Stimulated activated CD8-positive, alpha-beta memory T cell treated with anti-CD3 and anti-CD28 coated beads, Interleukin-12 subunit alpha, Interleukin-12 subunit beta, amount 100 ng/mL, for 4 hours (primary cell): ENCODE measurements at regions not wholly inside any gene's neighbourhood (a gene's known extent, or its start where the extent isn't known, plus 50 kb on each side); places are given as distances from the start of the nearest gene placed in this dataset.

Source experiments
- DNase-seq: peaks from one replicate; pipeline ENCODE4 v3.0.0-alpha.2; 2020; ENCODE audit warnings: low read depth

DNA sequence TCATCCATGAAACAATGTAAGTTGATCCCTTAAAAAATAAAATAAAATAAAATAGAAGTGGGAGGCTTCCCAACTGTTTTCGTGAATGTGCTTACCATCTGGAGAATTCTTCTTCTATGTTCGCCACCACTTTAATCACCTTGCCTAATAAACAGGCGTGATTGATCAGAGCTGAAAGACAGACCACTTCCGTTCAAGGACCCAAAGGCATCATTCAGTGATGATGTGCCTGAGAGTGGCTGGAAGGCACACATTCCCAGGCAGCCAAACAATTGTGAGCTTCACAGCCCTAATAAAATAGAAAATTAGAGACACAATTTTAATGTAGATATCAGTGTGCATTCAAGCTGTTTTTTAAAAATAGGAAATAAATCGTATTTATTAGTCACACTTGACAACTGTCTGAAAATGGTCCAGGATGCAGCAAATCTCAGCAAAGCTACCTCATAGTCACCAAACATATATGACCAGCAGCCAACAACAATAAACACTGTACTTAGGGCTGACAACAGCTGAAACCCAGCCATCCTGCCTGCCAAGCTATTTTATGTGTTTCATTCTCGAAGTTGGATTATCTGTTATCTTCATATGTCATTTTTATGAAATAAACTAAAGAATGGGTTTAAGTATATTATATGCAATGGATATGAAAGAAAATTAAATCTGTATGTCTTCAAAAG lies 163.2 kb upstream of the FAM9B start:
- DNase-seq: no peak

DNA sequence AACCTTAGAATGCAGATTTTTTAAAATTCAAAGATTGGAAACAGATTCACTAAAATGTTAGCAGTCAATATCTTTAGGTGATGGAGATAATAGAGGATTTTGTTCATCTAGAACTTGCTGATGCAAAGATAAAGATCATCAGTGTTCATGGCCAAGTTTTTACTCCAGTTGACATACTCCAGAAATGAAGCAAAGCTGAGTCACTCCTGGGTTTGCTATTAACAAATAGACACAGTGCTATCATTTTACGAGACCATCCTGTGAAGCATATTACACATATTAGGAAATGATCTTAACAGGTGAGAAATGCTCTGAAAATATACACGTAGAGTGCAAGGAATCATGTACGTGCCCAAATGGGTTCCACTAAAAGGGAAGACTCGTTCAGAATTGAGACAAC lies 170.6 kb upstream of the FAM9B start:
- no peak for DNase-seq

DNA sequence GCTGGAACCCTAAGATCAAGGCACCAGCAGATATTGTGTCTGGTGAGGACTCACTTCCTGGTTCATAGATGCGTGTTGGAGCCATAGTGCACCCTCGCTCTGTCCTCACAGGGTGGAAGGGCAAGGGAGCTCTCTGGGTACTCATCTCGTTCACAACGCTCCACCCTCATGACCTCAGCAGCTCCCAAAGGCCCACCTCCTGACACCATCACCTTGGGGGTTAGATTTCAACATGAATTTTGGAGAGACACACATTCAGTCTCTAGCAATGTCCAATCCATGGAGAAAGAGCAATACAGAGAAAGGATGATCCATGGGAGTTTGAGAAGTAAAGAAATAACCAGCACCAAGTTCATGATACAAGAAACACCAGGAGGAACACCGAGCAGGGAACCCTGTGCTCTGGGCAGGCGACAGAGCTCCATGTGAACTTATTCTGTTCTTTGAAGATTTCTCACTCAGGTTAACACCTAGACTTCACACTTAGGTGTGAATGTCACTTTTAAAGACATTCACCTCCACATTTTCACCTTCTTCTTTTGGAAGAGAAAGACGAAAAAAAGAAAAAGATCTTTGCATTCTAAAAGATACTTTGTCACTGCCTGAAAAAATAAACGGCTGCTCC lies 171.8 kb upstream of the FAM9B start:
- no peak for DNase-seq

DNA sequence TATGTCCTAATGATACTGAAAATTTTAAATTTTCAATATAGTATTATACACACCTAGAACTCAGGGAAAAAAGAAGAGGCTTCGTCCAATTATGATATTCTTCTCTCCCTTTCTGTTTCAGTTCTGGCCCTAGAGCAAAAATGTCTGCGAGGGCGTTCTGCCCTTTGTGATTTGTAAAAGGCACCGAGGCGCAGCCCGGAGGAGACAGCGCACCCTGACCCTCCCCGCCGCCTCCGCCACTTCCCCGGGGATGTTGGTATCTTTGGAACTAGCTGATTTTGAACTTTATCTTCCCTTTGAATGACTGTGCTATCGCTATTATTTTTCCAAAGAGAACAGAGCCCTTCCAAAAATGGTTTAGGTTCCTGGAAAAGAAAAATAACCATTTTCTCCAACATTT lies 173.2 kb upstream of the FAM9B start:
- no peak for DNase-seq

DNA sequence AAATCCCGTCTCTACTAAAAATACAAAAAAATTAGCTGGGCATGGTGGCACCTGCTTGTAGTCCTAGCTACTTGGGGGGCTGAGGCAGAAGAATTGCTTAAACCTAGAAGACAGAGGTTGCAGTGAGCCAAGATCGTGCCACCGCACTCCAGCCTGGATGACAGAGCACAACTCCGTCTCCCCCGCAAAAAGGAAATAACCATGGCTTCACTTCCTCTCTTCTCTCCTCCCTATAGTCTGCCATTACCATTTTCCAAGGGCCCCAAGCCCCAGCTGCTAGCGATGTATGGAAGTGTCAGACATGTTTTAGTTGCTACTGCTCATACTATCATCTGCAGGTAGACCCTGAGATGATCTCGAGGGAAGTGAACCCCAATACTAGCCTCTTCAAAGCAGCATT lies 177.3 kb upstream of the FAM9B start:
- DNase-seq: no peak

DNA sequence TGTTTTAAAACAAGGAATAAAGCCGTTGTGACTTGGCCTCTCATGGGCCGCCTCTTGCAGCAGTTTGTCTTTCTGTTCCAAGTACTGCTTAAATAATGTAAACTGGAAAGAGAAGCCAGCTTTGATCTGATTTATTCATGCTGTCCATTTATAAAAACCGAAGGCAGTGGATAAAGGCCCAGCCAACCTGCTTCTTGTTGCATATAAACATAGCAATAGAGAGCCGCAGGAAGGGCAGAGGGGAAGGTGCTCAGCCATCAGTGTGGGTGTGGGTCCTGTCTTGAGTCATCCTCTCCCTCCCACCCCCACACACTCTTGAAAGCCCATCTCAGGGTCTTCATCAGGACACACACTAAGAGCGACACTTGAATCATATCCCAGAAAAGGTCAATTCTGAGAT lies 187.9 kb upstream of the FAM9B start:
- no peak for DNase-seq

DNA sequence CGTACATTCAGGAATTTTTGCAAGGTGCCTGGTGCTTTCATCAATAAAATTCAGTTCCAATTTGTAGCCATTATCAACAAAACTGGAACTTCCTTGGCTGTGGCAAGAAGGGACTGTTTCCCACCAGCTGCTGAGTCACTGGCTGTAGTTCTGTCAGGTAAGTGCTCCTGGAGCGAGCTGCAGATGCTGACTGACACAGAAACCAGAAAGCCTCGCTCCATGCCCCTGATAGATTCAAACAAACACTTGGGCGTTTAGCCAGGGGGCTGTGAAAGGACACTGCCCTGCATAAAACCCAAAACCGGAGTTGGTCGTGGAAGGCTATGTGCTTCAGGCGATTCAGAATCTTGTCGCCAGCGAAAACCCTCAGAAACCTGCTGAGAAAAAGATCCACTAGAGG lies 188.4 kb upstream of the FAM9B start:
- DNase-seq: no peak

DNA sequence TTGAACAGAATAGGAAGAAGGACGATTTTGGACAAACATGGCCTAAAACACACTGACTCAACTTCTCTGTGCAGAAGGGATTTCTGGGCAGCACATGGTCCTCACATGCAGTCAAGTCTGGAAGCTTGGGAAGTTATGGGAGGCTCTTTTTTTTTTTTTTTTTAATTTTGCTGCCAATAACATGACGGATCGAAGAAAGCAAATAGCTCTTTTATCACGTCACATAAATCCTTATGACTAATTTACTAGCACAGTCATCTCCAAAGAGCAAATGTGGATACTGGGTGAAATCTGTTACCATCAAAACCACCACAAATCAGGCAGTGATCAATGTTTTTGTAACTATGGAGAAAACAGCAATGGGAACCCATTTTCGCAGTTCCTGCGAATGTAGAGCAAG lies 193.3 kb upstream of the FAM9B start:
- no peak for DNase-seq

DNA sequence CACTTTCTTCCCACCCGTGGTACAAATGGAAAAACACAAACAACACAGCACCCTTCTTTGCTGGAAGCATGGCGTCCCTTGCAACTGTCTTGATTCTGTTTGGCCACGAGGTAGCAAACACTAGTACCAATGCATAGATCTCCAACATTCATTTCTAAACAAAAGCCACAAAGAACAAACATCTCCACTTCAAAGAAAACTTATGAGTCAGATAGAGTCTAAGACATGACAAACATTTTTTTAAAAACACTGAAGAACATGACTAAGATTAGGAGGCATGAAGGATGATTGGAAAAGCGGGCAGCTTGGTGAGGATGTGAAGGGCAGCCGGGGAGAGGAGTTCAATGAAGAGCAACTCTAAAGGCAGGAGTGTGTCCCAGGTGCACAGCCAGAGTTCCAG lies 197.6 kb upstream of the FAM9B start:
- DNase-seq: no peak

DNA sequence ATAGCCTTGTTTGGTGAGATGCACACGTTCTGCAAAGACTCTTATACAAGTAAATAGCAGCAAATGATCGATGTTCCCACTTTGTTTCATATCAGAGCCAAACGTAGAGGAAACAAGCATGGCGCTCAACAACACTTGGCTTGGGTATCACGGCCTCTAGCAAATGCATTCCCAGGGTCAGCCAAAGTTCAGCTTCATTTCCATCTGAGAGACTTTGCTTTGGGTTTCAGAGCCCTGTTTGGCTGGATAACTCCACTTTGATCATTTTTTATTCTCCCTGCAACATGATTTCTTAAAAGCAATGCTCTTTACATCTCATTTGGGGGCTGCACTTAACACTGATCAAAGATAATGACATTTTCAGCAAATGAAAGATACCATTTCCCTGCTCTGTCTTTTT lies 199.2 kb upstream of the FAM9B start:
- no peak for DNase-seq

DNA sequence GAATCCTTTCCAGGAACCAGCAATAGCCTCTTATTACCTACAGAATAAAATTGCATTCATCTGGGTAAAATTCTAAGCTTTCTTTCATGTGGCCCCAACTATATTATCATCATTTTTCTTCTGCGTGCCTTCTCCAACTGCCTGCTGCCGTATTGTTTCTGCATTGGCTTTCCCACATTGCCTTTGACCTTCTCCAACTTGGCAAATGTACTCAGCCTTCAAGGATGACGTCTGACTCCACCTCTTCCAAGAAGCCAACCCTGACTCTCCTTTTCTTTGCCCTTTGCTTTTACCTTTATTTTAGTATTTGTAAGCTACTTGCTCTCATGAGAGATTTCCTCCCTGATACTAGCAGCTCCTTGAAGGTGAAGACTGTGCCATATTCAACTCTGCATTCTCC lies 200.4 kb upstream of the FAM9B start:
- DNase-seq: no peak

DNA sequence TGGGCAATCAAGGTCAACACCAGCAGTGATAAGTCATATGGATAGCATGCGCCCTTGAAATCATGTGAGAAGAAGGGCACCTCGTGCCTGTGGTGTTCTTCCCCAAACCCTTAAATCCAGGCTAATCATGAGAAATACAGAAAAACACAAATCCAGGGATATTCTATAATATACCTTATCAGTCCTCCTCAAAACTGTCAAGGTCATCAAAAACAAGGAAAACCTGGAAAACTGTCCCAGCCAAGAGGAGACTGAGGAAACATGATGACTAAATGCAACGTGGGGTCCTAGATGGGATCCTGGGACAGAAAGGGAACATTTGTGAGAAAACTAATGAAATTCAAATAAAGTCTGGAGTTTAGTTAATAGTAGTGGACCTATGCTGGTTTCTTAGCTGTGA lies 201.8 kb upstream of the FAM9B start:
- DNase-seq: no peak

DNA sequence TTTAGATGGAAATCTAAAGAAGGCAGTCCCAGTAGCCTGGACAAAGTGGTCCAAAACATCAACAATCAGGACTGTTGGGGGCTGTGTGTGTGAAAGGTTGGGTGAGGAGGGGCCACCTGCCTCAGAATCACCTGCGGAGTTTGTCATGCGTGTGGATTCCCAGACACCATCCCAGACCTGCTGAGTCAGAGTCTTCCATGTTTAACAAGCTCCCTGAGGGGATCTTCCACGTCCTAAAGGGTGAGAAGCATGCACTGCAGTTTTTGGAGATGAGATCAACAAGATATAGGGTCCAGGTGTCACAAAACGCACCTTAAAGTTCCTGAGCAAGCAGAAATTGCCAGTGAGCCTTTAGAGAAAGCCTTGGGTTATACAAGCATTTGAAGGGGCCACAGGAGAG lies 207.0 kb upstream of the FAM9B start:
- DNase-seq: no peak

DNA sequence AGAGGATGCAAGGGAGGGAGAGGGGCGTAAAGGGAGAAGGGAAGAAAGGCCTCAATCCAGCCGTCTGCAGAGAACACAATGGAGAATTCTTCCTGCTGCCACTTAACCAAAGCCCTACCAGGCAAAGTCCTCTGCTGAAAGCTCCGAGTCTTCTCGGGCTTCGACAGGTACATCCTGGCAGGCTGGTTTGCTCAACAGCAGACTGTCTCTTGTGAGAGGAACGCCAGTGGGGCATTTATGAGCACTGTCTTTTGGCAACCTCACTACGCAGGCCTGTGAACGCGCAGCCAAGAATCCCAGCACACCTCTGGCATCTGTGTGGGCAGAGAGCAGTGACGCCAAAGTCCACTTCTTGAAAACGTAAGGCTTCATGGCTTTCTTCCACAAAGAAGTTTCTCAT lies 207.5 kb upstream of the FAM9B start:
- no peak for DNase-seq

DNA sequence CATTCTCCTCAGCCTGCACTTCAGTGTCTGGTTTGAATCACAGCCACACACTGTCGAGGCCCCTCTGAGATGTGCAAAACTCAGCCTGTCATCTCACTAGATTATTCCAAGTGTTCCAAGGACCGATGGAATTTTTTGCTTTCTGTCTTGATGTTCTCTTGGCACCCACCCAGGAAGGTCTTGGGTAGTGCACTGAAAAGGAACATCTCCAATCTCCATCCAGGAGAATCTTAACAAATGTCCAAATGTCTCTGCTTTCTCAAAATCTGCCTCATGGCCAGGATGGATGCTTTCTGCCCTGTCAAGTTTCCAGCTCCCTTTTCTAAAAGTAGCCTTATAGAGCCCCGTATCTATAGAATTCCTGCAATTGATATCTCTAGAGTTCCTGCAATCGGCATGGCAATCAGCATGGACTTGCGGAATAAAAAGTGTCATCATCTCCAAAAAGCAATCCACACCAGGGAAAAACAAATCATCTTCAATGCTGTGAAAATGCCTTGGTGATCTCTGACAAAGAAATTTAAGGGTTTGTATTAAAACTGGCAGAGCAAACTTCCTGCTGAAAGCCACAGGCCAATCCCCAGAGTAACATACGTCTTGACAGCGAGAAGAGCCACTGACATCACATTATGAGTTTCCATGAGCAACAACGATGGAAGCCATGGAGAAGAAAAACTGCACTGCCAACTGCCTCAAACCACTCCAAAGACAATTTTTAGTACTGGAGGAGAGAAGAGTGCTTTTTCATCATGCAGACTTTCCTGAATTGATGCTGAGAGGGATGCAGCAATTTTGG lies 215.3 kb upstream of the FAM9B start:
- no peak for DNase-seq

DNA sequence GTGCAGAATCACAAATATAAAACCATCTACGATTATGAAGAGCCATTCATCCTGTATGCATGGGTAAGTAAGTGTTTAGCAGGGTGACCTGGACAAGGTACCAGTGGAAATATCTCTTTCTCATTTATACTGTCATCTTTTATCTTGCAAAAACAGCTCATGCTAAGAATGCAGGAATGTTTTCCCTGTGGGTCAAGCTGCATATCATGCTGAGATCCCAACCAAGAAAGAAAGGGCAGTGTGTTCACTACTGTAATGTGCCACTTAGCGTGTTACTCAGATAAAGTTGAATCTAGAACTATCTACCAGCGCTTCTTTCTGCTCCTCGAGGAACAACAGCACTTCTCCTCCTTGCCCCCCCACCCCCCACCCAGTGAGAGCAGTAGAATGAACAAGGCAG lies 212.7 kb upstream of the TBL1X start:
- DNase-seq: no peak

DNA sequence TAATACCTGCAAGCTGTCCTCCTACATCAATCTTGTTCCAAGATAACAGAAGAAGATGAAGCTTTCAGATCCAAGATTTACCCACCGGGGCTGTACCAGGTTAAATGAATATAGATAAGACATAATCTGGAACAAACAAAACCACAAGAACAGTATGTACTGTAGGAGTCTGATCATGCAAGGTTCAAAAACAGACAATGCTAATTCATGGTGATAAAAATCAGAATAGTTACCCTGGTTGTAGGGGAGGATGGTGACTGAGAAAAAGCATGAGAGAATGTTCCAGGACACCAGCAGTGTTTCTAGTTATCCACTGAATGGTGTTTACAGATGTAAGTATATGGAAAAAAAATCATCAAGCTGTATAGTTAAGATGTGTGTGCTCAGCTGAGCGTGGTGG lies 211.6 kb upstream of the TBL1X start:
- no peak for DNase-seq

DNA sequence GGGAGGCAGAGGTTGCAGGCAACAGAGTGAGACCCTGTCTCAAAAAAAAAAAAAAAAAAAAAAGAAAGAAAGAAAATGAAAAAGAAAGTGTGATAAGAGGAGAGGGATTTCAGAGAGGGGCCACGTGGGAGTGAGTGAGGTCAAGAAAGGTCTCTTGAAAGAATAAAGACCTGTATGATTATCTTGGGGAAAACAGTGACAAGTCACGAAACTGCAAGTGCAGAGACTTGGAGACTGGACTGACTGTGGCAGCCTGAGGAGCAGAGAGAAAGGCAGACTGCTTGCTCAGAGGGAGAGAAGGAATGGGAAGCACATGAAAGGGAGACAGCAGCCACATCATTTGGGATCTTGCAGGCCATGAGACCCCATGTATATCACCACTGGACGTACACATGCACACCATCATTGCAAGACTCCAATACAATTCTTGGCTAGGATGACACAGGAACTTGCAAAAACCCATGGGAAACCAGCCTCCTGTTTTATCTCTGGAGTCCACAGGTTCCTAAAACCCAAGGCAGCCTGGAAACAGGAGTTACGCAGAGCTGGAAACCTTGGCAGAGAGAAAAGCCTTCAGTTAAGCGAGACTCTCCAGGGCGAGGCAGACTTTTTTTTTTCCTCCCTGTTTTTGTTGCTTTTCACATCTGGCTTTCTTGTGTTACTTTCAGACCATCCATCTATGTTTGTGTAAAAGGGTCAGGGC lies 207.0 kb upstream of the TBL1X start:
- DNase-seq: no peak

DNA sequence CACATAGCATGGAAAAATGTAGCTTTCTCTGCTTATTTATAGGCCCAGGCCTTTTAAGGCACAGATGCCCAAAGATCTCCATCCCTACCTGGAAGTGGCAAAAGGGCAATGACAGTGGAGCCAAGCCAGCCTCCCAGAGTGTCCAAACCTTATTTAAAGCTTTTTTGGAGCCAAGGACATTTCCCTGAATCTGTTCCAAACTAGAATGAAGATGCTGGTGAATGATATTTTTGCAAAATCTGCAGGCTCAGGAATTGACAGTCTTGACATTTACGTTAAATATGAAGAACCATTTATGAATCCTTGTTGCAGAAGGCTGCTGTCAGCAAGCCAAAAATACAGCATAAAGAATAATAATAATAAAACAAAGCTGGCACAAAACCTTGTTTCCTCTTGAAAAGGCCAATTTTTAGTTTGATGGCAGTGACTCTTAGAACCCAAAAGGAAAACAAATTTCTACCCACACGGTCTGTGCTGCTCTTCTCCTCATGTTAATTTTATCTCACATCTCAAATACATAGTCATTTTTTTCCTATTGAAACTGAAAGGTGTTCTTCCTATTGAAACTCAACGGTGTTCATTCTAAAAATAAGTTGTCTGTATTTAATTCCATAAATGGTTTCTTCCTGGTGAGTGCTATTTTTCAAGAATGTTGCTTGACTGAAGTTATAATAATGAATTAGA lies 206.3 kb upstream of the TBL1X start:
- no peak for DNase-seq

DNA sequence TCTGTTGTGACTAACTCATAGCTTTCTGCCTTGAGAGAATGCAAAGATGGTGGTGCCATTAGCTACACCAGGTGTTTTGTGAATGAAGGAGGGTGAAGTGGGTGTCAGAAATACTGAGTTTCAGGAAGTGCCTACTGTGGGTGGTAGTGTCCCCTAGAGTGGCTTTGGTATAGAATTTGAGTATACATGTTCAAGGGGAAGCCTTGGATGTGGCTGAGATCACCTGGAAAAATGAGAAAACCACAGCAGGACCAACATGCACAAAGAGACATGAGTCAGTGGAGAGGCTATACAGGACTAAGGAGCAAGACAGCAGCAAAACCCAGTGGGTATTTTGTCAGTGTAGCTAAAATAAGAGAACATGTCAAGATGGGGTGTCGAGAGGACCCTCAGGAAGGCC lies 204.3 kb upstream of the TBL1X start:
- no peak for DNase-seq

DNA sequence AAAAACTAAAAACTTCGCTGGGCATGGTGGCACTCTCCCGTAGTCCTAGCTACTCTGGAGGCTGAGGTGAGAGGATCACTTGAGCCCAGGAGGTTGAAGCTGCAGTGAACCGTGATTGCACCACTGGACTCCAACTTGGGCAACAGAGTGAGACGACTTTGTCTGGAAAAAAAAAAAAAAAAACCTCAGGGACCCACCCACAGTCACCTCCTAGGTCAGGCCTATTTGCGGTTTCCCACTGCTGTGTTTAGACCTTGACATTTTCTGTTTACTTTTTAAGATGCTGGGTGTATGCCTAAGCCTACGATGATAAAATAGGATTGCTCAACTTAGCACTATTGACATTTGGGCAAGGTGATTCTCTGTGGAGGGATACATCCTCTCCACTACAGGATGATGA lies 197.4 kb upstream of the TBL1X start:
- no peak for DNase-seq

DNA sequence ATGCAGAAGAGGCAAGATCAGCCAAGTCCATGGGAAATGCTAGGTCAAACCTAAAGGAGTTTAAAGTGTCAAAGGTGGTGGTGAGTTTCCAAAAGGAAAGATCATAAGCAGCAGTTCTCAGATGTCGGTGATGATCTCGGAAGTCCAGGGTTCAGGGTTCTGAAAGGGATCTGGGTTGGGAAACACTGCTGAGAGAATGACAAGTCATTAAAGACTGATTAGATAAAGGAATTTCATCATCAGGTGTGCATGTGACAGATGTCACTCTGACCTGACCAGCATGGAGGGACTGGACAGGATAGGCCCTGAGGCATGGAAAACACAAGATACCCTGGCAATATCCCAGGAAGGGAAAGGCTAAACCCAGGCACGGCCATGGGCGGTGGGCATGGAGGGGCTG lies 195.7 kb upstream of the TBL1X start:
- no peak for DNase-seq
